ENCODE measurements at regions not wholly inside any gene's neighbourhood (a gene's known extent, or its start where the extent isn't known, plus 50 kb on each side); places are given as distances from the start of the nearest gene placed in this dataset.

DNA sequence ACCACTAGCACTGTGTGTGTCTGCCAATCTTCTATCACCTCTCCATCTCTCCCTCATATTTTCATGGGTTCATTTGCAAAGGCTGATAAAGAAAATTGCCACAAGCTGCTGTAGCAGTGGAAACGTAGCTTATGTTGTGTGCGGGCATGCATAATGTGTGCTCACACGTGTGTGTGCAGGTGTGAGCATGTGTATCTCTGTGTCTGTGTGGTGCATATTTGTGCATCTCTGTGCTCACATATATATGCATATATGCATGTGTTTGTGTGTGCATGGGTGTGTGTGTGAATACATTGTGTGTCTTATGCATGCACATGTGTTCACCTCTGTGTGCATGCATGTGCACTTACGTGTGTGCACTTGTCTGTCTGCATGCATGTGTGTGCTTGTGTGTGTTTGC lies 181.8 kb upstream of the UBL3 start:
- ATAC-seq, result no peak
- CTCF ChIA-PET, result interaction anchor here (1.1 kb wide), 1 partner anchor 83 kb away, joined by 5 read pairs; no protein-coding TSS in a partner anchor

DNA sequence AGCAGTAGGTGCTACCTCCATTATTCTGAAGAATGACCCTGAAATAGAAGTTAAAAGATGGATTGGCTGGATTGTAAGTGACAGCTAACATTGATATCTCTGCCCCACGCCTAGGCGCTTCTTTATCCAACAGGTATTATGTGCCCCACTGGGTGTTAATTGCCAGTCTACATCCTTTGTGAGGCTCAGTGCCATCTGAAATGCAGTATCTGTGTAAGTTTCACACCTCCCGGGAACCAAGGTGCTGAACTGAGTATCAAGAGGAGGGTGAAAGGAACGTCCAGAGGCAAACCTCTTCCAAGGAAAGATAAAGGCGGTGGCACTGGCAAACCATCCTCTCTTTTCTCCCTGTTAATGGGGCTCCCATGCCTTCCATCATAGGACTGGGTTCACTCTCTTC lies 181.1 kb upstream of the UBL3 start:
- Mint-ChIP-seq H3K36me3 (ENCODE audit: low read depth) (no peaks in the 10 kb centered on the region), H3K4me1 (ENCODE audit: low read depth) (no peaks in the 10 kb centered on the region), H3K4me3 (no peak overlapping the region), H3K9me3 (no peaks in the 10 kb centered on the region), H3K27me3 (peaks cover 2% of the 10 kb centered on the region), H3K27ac (no peak overlapping the region)
- TF ChIP-seq, protein P1, sequence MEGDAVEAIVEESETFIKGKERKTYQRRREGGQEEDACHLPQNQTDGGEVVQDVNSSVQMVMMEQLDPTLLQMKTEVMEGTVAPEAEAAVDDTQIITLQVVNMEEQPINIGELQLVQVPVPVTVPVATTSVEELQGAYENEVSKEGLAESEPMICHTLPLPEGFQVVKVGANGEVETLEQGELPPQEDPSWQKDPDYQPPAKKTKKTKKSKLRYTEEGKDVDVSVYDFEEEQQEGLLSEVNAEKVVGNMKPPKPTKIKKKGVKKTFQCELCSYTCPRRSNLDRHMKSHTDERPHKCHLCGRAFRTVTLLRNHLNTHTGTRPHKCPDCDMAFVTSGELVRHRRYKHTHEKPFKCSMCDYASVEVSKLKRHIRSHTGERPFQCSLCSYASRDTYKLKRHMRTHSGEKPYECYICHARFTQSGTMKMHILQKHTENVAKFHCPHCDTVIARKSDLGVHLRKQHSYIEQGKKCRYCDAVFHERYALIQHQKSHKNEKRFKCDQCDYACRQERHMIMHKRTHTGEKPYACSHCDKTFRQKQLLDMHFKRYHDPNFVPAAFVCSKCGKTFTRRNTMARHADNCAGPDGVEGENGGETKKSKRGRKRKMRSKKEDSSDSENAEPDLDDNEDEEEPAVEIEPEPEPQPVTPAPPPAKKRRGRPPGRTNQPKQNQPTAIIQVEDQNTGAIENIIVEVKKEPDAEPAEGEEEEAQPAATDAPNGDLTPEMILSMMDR (IDR thresholded peaks at IDR 0.05), result no peak
- DNase-seq (no peak), ATAC-seq (no peak)
- ChIA-PET POLR2A (no interaction called here), CTCF (no interaction called here)
- intact Hi-C loops (cut with micrococcal nuclease), result no loop called here

More for the DNA sequence above, 181.8 kb upstream of the UBL3 start:
- Mint-ChIP-seq H3K36me3 (ENCODE audit: low read depth) (no peaks in the 10 kb centered on the region), H3K27ac (no peak overlapping the region), H3K27me3 (peaks cover 3% of the 10 kb centered on the region), H3K4me1 (ENCODE audit: low read depth) (no peaks in the 10 kb centered on the region), H3K4me3 (no peak overlapping the region), H3K9me3 (no peaks in the 10 kb centered on the region)
- POLR2A ChIA-PET, result no interaction called here
- intact Hi-C loops (cut with micrococcal nuclease), result no loop called here
- TF ChIP-seq, protein P1 (IDR thresholded peaks at IDR 0.05), result no peak
- no peak for DNase-seq

DNA sequence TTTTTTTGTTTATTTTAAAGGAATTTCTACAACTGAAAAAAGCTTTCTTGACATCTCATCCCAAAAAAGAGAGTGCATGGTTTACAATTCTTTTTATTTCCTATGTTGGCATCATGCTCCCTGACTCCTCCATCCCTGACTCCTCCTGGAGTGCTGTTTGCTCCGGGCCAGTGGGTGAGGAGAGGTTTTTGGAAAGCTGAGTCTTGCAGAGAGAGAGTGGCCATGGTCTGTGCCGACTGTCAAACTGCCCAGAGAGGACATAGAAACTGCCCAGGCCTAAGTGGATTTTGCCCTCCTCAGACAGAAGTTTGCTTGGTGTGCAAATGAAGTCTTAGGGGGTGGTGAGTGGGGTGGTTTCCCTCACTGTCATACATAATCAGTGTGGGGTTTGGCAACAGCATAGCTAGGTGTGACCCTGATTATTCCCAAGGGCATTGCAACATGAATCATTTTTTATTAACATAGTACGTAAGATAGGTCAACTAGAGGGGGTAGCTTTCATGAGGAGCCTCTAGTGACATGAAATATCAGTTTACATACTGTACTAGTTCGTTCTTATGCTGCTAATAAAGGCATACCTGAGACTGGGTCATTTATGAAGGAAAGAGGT lies 179.8 kb upstream of the UBL3 start:
- intact Hi-C loops (cut with micrococcal nuclease), result no loop called here
- Mint-ChIP-seq H3K4me1 (ENCODE audit: low read depth) (no peaks in the 10 kb centered on the region), H3K27ac (no peak overlapping the region), H3K36me3 (ENCODE audit: low read depth) (no peaks in the 10 kb centered on the region), H3K4me3 (no peak overlapping the region), H3K27me3 (peaks cover 2% of the 10 kb centered on the region), H3K9me3 (no peaks in the 10 kb centered on the region)
- no peak for DNase-seq
- ChIA-PET CTCF (no interaction called here), POLR2A (no interaction called here)
- TF ChIP-seq, protein P1 (IDR thresholded peaks at IDR 0.05), result no peak
- ATAC-seq, result no peak

DNA sequence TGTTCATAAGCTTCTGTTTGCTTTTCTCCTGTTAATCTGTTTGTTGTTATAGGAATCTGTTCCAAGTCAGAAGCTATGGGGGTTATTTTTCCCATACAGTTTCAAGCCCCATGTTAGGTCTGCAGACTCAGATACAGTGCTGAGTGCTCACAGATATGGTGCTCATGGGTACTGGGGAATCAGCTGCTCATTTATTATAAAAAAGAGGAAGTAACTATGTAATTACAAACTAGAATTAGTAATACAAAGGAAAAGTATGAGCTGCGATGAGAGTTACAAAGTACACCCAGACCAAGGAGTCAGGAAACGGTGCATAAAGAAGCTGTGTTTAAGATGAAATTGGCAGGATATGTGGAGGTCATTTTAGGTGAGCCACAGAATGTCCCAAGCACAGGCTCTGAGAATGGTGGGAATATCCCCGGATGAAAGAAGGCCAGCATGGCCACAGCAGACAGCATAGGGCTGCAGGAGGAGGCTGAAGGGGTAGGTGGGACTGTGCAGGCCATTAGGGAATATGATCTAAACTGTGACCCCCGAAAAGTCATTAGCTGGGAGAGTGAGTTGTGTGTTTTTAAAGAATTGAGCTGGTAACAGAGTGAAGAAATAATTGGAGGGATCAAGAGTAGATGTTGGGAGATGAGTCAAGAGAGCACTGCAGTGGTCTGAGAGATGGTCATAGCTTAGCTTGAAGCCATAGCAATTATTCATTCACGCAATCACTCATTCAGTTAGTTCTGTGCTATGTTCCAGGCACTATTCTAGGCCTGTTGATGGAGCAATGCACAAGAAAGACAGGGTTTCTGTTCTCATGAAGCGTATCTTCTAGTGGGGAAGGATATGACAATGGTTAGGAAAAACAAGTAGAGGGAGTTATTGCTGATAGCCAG lies 177.4 kb upstream of the UBL3 start:
- Mint-ChIP-seq H3K4me3 (no peak overlapping the region), H3K27me3 (peaks cover 2% of the 10 kb centered on the region), H3K9me3 (no peaks in the 10 kb centered on the region), H3K36me3 (ENCODE audit: low read depth) (no peaks in the 10 kb centered on the region), H3K4me1 (ENCODE audit: low read depth) (no peaks in the 10 kb centered on the region), H3K27ac (no peak overlapping the region)
- ChIA-PET POLR2A (no interaction called here), CTCF (no interaction called here)
- TF ChIP-seq, protein P1 (IDR thresholded peaks at IDR 0.05), result no peak
- ATAC-seq (no peak), DNase-seq (no peak)
- intact Hi-C loops (cut with micrococcal nuclease), result no loop called here

DNA sequence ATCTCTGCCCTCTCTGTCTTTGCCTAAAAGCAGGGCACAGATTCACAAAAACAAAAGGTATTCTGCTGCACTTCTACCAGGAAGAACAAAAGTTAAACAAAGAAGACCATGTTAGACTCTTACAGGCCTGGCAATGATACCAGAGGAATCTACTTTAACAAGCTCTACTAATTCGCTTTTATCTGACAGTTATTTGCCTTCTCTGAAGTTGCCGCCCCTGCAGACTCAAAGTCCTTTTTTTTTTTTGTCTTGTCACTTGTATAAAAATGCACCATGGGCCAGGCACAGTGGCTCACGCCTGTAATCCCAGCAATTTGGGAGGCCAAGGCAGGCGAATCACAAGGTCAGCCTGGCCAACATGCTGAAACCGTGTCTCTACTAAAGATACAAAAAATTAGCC lies 176.5 kb upstream of the UBL3 start:
- no peak for ATAC-seq
- H3K36me3 Mint-ChIP-seq (ENCODE audit: low read depth), result no peaks in the 10 kb centered on the region
- POLR2A ChIA-PET, result no interaction called here

More for the DNA sequence above, 176.5 kb upstream of the UBL3 start:
- no peaks in the 10 kb centered on the region for H3K9me3 Mint-ChIP-seq
- no peaks in the 10 kb centered on the region for H3K4me1 Mint-ChIP-seq (ENCODE audit: low read depth)
- DNase-seq, result no peak
- CTCF ChIA-PET, result interaction anchor here (1.1 kb wide), 1 partner anchor 88 kb away, joined by 3 read pairs; no protein-coding TSS in a partner anchor
- no peak overlapping the region for H3K27ac Mint-ChIP-seq
- H3K27me3 Mint-ChIP-seq, result no peaks in the 10 kb centered on the region
- TF ChIP-seq, protein P1 (IDR thresholded peaks at IDR 0.05), result no peak
- no peak overlapping the region for H3K4me3 Mint-ChIP-seq
- intact Hi-C loops (cut with micrococcal nuclease), result no loop called here

Measured in activated CD8-positive, alpha-beta T cell treated with anti-CD3 and anti-CD28 coated beads for 36 hours (primary cell).